WTC11 (cell line): ENCODE measurements at regions not wholly inside any gene's neighbourhood (a gene's known extent, or its start where the extent isn't known, plus 50 kb on each side); places are given as distances from the start of the nearest gene placed in this dataset.

Source experiments
- ATAC-seq: fragments of 200-7000 bp; cut with Tn5 transposase; 2 replicates; pipeline ENCODE4 v1.10.0; 2021; ENCODE audit warnings: mild to moderate bottlenecking, moderate library complexity
- CTCF ChIA-PET: fragments of 300-600 bp; sonication (Branson Sonifier 250); formaldehyde crosslinking; loops from one replicate; lab custom pipeline; 2021; ENCODE audit warnings: antibody characterized with exemption; lab: Charles Lee
- POLR2A ChIA-PET: fragments of 350-600 bp; sonication (Branson Sonifier 250); formaldehyde crosslinking; loops from one replicate; lab custom pipeline; 2021; ENCODE audit warnings: antibody characterized with exemption; lab: Charles Lee
- DNase-seq: peaks from one replicate; pipeline ENCODE4 v3.0.0; 2021; ENCODE audit warnings: low spot score
- H3K27ac Mint-ChIP-seq: 2 replicates; pipeline ENCODE4 v1.8.0; 2021; ENCODE audit warnings: mixed read lengths
- H3K27me3 Mint-ChIP-seq: 2 replicates; pipeline ENCODE4 v1.8.0; 2021; ENCODE audit warnings: low read depth, mild to moderate bottlenecking, moderate library complexity, mixed read lengths
- H3K36me3 Mint-ChIP-seq: 2 replicates; pipeline ENCODE4 v1.8.0; 2021; ENCODE audit warnings: mixed read lengths
- H3K4me1 Mint-ChIP-seq: 2 replicates; pipeline ENCODE4 v1.8.0; 2022; ENCODE audit warnings: mixed read lengths
- H3K4me3 Mint-ChIP-seq: 2 replicates; pipeline ENCODE4 v1.8.0; 2021; ENCODE audit warnings: mild to moderate bottlenecking, moderate library complexity, mixed read lengths
- H3K9me3 Mint-ChIP-seq: 2 replicates; pipeline ENCODE4 v1.8.0; 2021; ENCODE audit warnings: mixed read lengths
- CREM ChIP-seq: sonication (generic); formaldehyde crosslinking; IDR thresholded peaks from 2 replicates; pipeline ENCODE4 v1.8.1; 2022; ENCODE audit warnings: mild to moderate bottlenecking, missing genetic modification reagents, moderate library complexity
- GRHL2 ChIP-seq: fragments of 250-450 bp; sonication (Bioruptor Pico); IDR thresholded peaks from 2 replicates; pipeline ENCODE4 v1.8.0; 2022; ENCODE audit warnings: mild to moderate bottlenecking, moderate library complexity; ENCODE audit not compliant: insufficient replicate concordance, severe bottlenecking
- MYBL2 ChIP-seq: sonication (generic); formaldehyde crosslinking; IDR thresholded peaks from 2 replicates; pipeline ENCODE4 v1.8.1; 2023; ENCODE audit warnings: mild to moderate bottlenecking, moderate library complexity, missing genetic modification reagents
- NFATC4 ChIP-seq: fragments of 250-450 bp; sonication (Bioruptor Pico); IDR thresholded peaks from 2 replicates; pipeline ENCODE4 v1.9.0; 2021; ENCODE audit warnings: mild to moderate bottlenecking
- OVOL2 ChIP-seq: fragments of 250-450 bp; sonication (Bioruptor Pico); IDR thresholded peaks from 2 replicates; pipeline ENCODE4 v1.9.0; 2021; ENCODE audit warnings: mild to moderate bottlenecking, borderline replicate concordance
- SP1 ChIP-seq: sonication (generic); formaldehyde crosslinking; conservative IDR thresholded peaks from 2 replicates; pipeline ENCODE4 v1.8.1; 2022; ENCODE audit warnings: missing genetic modification reagents
- TP53 ChIP-seq: sonication (generic); formaldehyde crosslinking; IDR thresholded peaks from 2 replicates; pipeline ENCODE4 v1.8.1; 2023; ENCODE audit warnings: mild to moderate bottlenecking, missing genetic modification reagents
- ZNF121 ChIP-seq: sonication (generic); formaldehyde crosslinking; IDR thresholded peaks from 2 replicates; pipeline ENCODE4 v1.8.0; 2023; ENCODE audit warnings: missing genetic modification reagents
- ZNF232 ChIP-seq: sonication (generic); formaldehyde crosslinking; IDR thresholded peaks from 2 replicates; pipeline ENCODE4 v1.8.0; 2022; ENCODE audit warnings: mild to moderate bottlenecking, missing genetic modification reagents
- ZNF317 ChIP-seq: sonication (generic); formaldehyde crosslinking; IDR thresholded peaks from 2 replicates; pipeline ENCODE4 v1.8.1; 2023; ENCODE audit warnings: low read depth, mild to moderate bottlenecking, moderate library complexity, missing genetic modification reagents, borderline replicate concordance
- ZNF671 ChIP-seq: fragments of 250-450 bp; sonication (Bioruptor Pico); IDR thresholded peaks from 2 replicates; pipeline ENCODE4 v1.8.0; 2021; ENCODE audit warnings: mild to moderate bottlenecking
- TF ChIP-seq, protein P1 (sequence below): sonication (generic); formaldehyde crosslinking; IDR thresholded peaks from 2 replicates; pipeline ENCODE4 v1.8.0; 2023; ENCODE audit warnings: missing genetic modification reagents, mild to moderate bottlenecking, borderline replicate concordance
- TF ChIP-seq, protein P2 (sequence below): fragments of 250-450 bp; sonication (Bioruptor Pico); IDR thresholded peaks from 2 replicates; pipeline ENCODE4 v1.9.0; 2021; ENCODE audit warnings: mild to moderate bottlenecking
- TF ChIP-seq, protein P3 (sequence below): sonication (generic); formaldehyde crosslinking; IDR thresholded peaks from 2 replicates; pipeline ENCODE4 v1.8.1; 2023; ENCODE audit warnings: mild to moderate bottlenecking, missing genetic modification reagents, moderate library complexity
- TF ChIP-seq, protein P4 (sequence below): sonication (generic); formaldehyde crosslinking; IDR thresholded peaks from 2 replicates; pipeline ENCODE4 v1.8.1; 2022; ENCODE audit warnings: low read depth, missing genetic modification reagents, borderline replicate concordance
- TF ChIP-seq, protein P5 (sequence below): sonication (generic); formaldehyde crosslinking; IDR thresholded peaks from 2 replicates; pipeline ENCODE4 v1.8.1; 2022; ENCODE audit warnings: low read depth, mild to moderate bottlenecking, moderate library complexity, missing genetic modification reagents, borderline replicate concordance
- TF ChIP-seq, protein P6 (sequence below): sonication (generic); formaldehyde crosslinking; IDR thresholded peaks from 2 replicates; pipeline ENCODE4 v1.8.1; 2022; ENCODE audit warnings: mild to moderate bottlenecking, moderate library complexity, missing genetic modification reagents

DNA sequence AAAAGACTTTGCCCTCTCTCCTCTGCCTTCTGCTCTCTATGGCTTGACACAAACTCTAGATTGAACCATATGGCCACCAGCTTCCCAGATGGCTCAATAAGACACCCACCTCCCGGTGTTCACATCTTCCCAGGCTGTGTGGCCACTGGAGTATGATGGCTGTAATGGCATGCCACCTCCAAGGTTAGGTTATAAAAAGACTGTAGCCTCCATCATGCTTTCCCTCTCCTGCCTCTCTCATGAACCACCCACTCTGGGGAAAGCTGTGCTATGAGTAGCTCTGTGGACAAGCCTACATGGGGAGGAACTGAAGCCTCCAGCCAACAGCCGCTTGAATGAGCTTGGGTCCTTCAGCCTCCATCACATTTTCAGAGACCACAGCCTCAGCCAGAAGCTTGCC is 479.2 kb downstream of the MIAT start (continued):
- TF ChIP-seq, protein P1, sequence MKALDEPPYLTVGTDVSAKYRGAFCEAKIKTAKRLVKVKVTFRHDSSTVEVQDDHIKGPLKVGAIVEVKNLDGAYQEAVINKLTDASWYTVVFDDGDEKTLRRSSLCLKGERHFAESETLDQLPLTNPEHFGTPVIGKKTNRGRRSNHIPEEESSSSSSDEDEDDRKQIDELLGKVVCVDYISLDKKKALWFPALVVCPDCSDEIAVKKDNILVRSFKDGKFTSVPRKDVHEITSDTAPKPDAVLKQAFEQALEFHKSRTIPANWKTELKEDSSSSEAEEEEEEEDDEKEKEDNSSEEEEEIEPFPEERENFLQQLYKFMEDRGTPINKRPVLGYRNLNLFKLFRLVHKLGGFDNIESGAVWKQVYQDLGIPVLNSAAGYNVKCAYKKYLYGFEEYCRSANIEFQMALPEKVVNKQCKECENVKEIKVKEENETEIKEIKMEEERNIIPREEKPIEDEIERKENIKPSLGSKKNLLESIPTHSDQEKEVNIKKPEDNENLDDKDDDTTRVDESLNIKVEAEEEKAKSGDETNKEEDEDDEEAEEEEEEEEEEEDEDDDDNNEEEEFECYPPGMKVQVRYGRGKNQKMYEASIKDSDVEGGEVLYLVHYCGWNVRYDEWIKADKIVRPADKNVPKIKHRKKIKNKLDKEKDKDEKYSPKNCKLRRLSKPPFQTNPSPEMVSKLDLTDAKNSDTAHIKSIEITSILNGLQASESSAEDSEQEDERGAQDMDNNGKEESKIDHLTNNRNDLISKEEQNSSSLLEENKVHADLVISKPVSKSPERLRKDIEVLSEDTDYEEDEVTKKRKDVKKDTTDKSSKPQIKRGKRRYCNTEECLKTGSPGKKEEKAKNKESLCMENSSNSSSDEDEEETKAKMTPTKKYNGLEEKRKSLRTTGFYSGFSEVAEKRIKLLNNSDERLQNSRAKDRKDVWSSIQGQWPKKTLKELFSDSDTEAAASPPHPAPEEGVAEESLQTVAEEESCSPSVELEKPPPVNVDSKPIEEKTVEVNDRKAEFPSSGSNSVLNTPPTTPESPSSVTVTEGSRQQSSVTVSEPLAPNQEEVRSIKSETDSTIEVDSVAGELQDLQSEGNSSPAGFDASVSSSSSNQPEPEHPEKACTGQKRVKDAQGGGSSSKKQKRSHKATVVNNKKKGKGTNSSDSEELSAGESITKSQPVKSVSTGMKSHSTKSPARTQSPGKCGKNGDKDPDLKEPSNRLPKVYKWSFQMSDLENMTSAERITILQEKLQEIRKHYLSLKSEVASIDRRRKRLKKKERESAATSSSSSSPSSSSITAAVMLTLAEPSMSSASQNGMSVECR (CRISPR knock-in tag): no peak
- TF ChIP-seq, protein P2, sequence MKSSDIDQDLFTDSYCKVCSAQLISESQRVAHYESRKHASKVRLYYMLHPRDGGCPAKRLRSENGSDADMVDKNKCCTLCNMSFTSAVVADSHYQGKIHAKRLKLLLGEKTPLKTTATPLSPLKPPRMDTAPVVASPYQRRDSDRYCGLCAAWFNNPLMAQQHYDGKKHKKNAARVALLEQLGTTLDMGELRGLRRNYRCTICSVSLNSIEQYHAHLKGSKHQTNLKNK (CRISPR knock-in tag): no peak
- TF ChIP-seq TP53 (no peak), CREM (CRISPR knock-in tag) (no peak), ZNF671 (no peak), ZNF121 (CRISPR knock-in tag) (no peak)
- TF ChIP-seq, protein P3, sequence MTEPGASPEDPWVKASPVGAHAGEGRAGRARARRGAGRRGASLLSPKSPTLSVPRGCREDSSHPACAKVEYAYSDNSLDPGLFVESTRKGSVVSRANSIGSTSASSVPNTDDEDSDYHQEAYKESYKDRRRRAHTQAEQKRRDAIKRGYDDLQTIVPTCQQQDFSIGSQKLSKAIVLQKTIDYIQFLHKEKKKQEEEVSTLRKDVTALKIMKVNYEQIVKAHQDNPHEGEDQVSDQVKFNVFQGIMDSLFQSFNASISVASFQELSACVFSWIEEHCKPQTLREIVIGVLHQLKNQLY (CRISPR knock-in tag): no peak
- TF ChIP-seq, protein P4, sequence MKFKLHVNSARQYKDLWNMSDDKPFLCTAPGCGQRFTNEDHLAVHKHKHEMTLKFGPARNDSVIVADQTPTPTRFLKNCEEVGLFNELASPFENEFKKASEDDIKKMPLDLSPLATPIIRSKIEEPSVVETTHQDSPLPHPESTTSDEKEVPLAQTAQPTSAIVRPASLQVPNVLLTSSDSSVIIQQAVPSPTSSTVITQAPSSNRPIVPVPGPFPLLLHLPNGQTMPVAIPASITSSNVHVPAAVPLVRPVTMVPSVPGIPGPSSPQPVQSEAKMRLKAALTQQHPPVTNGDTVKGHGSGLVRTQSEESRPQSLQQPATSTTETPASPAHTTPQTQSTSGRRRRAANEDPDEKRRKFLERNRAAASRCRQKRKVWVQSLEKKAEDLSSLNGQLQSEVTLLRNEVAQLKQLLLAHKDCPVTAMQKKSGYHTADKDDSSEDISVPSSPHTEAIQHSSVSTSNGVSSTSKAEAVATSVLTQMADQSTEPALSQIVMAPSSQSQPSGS (CRISPR knock-in tag): no peak

DNA sequence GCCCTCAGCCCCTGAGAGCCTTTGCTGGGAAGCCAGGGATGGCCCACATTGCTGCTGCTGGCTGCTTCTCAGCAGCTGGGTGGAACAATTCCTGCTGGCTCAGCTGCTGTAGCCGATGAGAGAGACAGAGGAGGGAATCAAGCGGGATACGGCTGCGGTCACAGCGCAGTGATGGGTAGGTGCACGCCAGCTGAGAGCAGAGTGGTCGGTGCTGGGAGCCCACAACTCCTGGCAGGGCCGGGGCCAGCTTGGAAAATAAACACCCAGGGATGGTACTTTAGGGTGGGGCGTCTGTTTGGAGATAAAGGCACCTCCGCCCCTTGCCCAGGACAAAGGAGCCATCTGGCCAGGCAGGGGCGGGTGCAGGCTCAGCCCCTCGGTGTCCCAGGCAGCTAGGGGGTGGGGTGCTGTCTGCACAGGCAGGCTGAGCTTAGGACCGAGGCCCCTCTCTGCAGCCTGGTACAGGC is 480.5 kb downstream of the MIAT start:
- ATAC-seq (no peak), DNase-seq (no peak)
- no peak overlapping the region for H3K4me3 Mint-ChIP-seq
- no peaks in the 10 kb centered on the region for H3K36me3 Mint-ChIP-seq
- CTCF ChIA-PET: interaction anchor here (1.6 kb wide), 1 partner anchor 14 kb away, joined by 7 read pairs; no protein-coding TSS in a partner anchor
- POLR2A ChIA-PET: no interaction called here
- H3K9me3 Mint-ChIP-seq: peaks cover 8% of the 10 kb centered on the region
- 0 out of 2 replicates have a peak, but pooled peaks cover 6% of the 10 kb centered on the region for H3K4me1 Mint-ChIP-seq
- peaks cover 2% of the 10 kb centered on the region; the same call in 1 of the 2 replicates for H3K27me3 Mint-ChIP-seq
- H3K27ac Mint-ChIP-seq: no peak overlapping the region
- TF ChIP-seq MYBL2 (CRISPR knock-in tag): no peak
- TF ChIP-seq, protein P5, sequence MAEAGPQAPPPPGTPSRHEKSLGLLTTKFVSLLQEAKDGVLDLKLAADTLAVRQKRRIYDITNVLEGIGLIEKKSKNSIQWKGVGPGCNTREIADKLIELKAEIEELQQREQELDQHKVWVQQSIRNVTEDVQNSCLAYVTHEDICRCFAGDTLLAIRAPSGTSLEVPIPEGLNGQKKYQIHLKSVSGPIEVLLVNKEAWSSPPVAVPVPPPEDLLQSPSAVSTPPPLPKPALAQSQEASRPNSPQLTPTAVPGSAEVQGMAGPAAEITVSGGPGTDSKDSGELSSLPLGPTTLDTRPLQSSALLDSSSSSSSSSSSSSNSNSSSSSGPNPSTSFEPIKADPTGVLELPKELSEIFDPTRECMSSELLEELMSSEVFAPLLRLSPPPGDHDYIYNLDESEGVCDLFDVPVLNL (CRISPR knock-in tag): no peak
- TF ChIP-seq, all 79 proteins: peak for 0

DNA sequence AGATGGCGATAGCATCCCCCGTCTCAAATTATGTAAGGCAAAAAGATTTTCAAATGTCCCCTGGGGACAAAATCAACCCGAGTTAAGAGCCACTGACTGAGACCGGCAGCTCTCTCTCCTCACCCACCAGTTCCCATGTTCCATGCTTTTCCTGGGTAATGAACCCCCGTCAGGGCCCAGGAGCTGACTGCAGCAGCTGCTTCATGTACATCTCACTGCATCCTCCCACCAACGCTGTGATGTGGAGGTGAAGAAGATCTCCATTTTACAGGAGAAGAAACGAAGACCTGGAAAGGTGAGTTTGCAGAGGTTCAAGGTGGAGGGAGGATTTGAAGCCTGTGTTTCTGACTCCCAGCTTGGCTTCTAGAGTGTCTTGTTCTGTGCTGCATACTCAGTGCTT is 481.1 kb downstream of the MIAT start:
- no peaks in the 10 kb centered on the region for H3K36me3 Mint-ChIP-seq
- DNase-seq (no peak), ATAC-seq (no peak)
- no peak overlapping the region for H3K4me3 Mint-ChIP-seq
- H3K27me3 Mint-ChIP-seq: peaks cover 3% of the 10 kb centered on the region; the same call in 1 of the 2 replicates
- TF ChIP-seq GRHL2 (CRISPR knock-in tag) (no peak), NFATC4 (CRISPR knock-in tag) (no peak), OVOL2 (no peak), ZNF232 (CRISPR knock-in tag) (no peak), SP1 (CRISPR knock-in tag) (no peak), ZNF317 (CRISPR knock-in tag) (no peak)
- TF ChIP-seq, protein P4 (CRISPR knock-in tag): no peak
- TF ChIP-seq, protein P6, sequence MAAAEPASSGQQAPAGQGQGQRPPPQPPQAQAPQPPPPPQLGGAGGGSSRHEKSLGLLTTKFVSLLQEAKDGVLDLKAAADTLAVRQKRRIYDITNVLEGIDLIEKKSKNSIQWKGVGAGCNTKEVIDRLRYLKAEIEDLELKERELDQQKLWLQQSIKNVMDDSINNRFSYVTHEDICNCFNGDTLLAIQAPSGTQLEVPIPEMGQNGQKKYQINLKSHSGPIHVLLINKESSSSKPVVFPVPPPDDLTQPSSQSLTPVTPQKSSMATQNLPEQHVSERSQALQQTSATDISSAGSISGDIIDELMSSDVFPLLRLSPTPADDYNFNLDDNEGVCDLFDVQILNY (CRISPR knock-in tag): no peak
- TF ChIP-seq, protein P3 (CRISPR knock-in tag): no peak
- H3K27ac Mint-ChIP-seq: no peak overlapping the region
- POLR2A ChIA-PET: no interaction called here
- H3K9me3 Mint-ChIP-seq: peaks cover 8% of the 10 kb centered on the region
- 0 out of 2 replicates have a peak, but pooled peaks cover 6% of the 10 kb centered on the region for H3K4me1 Mint-ChIP-seq
- CTCF ChIA-PET: interaction anchor here (1.6 kb wide), 1 partner anchor 13 kb away, joined by 7 read pairs; no protein-coding TSS in a partner anchor
